ENCODE measurements at regions not wholly inside any gene's neighbourhood (a gene's known extent, or its start where the extent isn't known, plus 50 kb on each side); places are given as distances from the start of the nearest gene placed in this dataset.
A peak's percentile ranks its signal among the peaks of the same experiment; 100 is the strongest.

DNA sequence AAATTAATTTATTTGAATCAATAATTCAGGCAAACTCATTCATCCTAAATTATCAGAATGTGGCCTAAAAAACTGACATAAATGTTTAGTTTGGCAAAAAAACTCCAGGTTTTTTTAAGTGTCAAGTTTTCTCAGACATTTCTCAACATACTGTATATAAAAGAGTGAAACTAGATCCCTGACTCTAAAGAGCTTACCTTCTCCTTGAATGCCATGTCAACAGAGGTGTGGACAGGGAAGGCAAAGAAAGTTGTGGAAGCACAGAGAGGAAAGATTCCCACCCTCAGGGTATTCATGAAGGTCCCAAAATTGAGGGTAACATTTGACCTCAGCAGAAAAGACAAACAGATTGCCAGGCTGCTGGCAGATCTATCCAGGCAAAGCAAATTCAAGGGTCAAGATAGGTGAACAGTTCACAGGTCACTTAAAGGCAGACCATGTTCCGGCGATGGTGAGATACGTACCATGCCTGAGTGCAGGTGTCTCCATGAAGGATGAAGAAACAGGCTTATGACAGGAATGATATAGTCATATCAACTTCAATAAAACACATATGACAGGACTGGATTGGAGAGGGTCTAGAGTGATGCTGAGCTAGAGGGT is 1638.3 kb upstream of the ZEB2 start:
- no peak for DNase-seq

DNA sequence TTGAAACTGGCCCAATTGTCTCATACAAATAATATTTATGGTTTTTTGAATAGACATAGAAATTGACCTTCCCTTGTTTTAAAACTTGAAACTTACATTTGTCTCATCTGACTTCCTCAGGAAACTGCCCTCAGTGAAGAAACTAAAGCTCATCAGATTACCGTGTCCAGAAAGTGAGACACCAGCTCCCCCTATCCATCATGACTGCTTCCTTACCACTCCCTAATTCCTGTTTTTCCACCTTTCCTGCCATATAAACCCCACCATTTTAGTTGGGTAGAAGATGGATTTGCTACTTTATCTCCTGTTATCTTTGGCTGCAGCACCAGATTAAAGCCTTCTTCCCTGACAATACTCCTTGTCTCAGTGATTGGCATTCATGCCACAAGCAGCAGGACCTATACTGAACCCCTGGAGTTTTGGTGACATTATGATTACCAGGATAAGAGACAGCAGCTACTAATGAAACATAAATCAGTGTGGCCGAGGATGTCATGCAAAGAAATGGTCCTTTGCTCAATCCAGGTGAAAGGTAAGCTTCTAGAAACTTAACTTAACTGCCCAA is 1627.6 kb upstream of the ZEB2 start:
- no peak for DNase-seq

DNA sequence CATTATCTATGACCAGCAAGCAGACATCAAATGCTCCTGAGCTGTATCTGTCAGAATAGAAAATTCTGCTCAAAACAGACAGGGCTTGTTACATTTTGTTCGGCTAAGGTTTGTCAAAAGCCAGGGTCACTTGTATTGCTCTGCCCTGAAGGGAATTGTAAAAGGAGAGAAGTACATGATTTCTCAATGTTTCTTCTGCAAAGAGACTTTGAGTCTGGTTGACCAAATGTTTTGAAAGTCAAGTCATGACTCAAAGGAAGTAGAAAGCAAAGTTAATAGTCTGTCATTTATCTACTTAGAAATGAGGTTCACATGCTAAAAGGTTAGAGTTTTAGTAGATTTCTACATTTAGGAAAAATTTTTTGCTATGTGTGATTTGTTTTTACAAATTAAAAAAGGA is 1624.1 kb upstream of the ZEB2 start:
- DNase-seq: no peak

DNA sequence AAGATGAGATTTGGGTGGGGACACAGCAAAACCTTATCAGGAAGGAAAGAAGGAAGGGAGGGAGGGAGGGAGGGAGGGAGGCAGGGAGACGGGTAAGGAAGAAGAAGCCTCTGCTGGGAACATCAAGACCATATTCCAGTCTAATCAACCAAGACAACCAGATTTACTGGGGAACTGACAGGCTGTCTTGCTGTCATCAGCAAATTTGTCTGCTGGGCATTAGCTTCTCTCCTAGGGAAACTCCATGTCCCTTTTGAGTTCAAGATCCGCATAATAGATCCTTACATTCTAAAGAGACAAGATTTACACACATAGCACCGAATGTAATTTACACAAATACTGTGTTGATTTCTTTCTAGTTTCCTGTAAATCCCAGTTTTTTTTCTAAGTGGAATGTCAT is 1618.9 kb upstream of the ZEB2 start:
- no peak for DNase-seq

DNA sequence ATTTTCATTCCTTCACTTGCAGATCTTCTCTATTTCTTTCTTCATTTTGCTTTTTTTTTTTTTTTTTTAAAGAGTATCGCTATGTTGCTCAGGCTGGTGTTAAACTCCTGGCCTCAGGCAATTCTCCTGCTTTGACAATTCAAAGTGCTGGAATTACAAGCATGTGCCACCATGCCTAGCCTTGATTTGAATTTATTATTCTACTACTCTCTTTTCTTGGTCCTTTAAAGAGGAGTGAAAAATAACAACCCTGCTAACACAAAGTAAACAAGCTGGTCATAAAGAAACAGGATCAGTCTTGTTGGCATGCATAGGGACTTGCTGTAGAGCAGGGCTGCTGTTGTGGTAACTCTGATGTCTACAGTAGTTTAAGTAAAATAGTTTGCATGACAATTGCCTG is 1615.3 kb upstream of the ZEB2 start:
- DNase-seq: no peak

DNA sequence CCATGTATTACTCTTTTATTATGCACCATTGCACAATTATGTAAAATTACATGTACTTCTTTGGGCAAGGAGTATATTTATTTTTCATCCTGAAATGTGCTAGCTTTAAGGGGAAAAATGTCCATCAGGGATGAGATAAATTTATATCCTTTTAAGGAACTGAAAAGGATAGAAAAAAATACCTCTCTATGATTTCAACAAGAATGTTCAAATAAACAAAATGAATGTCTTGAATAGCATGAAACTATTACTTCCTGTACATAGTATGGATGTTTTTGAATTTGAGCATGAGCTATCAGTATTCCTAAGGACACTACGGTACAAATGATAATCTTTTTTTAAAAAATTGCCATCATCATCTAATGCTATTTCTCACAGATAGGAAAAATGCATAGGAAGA is 1611.9 kb upstream of the ZEB2 start:
- no peak for DNase-seq

DNA sequence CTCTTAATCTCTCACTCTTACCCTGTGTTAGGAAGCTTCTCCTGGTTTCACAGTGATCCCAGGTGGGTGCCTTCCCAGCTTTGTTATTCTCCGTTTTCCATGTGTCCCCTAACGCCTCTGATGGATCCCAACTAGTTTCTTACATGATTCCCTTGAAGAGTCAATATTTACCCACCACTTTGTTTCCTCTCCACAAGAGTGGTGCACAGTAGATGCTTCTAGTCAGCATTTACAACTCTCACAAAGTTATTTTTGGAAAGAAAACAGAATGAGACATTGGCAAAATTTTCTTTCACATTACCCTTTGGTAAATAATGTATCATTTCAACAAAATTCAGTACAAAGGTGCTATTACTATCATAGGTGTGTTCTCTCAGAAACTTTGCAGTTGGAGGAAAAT is 1611.1 kb upstream of the ZEB2 start:
- DNase-seq: no peak

DNA sequence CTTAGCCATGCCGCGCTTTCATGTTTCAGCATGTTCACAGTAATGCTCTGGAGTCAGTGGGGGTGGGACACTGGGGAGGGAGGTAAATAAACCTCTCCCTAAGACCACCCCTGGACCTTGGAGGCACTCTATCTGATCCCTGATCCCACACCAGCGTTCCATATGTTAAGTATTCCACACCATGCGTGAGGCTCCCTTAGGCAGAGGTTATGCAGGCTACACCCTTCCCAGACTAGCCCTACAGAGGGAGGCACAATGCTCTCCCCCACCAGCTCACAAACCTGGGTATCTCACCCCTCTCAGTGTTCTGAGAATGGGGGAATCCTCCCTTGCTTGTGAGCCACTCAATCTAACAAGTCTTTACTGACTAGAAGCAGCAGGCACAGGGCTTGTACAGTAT is 1610.4 kb upstream of the ZEB2 start:
- DNase-seq: no peak

DNA sequence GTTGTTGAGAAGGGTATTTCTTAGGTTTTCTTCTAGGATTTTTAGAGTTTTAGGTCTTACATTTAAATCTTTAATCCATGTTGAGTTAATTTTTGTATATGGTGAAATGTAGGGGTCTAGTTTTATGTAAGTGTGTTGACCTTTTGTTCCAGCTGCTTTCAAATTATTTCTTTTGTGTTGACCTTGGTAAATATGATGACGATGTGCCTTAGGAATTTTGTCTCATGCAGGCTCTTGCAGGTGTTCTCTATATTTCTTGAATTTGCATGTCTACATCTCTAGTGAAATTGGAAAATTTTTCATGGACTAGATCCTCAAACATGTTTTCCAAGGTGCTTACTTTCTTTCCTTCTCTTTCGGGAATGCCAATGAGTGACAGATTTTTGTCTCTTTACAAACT is 1609.3 kb upstream of the ZEB2 start:
- DNase-seq: no peak

DNA sequence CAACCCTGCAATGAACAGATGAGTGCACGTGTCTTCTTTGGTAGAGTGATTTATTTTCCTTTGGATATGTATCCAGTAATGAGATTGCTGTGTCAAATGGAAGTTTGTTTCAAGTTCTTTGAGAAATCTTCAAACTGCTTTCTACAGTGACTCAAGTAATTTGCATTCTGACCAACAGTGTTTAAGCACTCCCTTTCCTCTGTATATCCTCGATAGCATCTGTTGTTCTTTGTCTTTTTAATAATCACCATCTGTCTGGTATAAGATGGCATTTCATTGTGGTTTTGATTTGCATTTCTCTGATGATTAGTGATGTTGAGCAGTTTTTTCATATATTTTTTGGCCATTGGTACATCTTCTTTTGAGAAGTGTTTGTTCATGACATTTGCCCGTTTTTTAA is 1608.3 kb upstream of the ZEB2 start:
- peak; percentile 51 for DNase-seq

DNA sequence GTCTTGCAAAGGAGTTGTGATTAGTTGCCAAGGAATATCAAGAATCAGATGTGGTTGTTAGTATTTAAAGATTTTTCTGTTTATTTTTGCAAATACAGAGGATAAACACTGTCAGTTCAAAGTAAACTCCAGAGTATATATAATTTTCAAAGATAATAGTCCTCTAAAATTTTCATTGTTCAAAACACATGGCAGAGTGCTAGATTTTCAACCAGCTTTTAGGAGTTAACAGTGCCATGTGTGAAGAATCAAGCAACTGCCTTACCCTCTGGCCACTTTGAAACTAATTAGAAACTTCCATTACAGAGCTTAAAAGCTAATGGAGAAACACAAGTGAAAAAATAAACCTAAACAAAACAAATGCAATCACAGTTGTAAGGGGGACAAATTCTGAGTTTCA is 1605.6 kb upstream of the ZEB2 start:
- DNase-seq: no peak

DNA sequence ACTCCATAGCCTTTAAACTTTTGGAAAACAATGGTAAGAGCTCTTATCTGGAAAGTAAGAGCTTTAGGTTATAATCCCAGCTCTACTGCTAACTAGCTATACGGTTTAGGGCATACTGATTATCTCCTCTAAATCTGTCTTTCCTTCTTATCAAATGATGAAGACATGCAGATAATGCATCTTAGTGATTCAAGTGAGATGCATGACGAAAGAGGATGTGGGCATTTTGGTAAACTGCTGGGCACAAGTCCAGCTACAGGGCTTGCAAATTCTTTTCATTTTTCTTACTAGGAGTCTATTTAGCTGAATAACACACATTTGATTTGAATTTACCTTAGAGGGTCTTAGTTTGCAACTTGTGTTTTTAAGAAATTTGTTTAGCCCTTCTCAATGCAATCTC is 1604.8 kb upstream of the ZEB2 start:
- no peak for DNase-seq

DNA sequence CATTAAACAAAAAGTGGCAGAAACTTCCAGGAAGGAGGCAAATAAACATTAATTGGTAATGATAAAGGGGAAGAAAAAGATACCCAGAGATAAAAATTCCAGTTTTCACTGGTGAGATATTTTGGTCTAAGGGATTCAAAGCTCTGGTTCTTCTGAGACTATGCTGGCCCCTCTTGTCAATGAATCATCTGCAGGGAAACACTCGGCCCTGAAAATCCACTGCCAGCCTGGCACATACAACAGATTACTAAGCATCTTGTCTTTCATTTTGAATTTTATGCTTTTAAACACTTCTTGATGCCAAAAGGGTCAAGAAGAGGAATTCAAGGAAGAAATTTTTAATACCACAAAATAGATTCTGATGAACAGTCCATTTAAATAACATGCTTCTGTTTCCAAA is 1603.8 kb upstream of the ZEB2 start:
- DNase-seq: no peak

DNA sequence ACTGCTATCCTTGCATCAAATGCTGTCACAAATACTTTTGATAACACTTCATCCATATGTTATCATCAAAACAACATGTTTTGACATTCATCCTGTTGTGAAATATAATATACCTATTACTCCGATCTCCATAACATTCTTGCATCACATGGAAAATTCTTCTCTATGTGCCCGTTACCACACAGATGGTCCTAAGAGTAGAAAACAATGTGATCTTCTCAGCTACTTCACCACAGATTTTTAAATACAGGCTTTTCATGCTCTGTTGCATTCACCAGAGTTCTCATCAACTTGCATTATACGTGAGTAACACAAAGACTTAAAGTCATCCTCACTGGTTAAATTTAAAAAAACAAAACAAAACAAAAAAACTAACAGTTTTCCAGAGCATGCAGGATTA is 1603.3 kb upstream of the ZEB2 start:
- DNase-seq: no peak

DNA sequence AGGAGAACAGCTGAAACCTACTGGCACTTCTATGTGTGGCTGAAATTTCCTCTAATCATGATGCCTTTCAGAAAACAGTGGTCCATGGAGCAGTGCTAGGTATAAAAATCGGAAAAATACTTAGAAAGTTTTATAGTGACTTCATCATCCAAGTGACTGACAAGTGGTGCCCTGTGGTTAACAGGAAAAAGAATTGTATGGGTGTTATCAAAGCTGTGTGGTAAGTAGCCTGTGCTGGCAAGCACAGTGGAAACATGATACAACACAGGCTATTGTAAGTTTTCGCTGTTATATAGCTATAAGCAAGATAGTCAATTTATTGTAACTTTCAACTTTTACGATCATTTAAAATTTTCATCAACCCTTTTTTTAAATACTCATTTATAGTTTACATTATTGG is 1599.7 kb upstream of the ZEB2 start:
- DNase-seq: no peak

DNA sequence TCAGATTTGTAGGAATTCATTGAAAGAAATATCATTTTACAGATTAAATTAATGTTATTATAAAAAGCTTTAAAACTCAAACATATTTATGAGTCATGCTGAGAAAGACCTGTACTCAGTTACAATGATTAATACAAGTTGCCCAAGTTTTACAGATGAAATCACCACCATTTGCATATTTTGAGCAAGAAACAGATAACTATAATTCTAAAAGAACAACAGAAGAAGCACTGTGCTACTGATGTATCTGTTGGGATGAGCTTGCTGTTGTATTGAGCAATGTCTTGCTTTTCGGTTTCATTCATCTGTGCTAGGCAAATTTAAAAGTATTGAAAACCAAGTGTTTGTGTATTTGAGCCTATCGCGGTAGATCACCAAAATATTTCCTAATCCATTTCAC is 1589.1 kb upstream of the ZEB2 start:
- no peak for DNase-seq

DNA sequence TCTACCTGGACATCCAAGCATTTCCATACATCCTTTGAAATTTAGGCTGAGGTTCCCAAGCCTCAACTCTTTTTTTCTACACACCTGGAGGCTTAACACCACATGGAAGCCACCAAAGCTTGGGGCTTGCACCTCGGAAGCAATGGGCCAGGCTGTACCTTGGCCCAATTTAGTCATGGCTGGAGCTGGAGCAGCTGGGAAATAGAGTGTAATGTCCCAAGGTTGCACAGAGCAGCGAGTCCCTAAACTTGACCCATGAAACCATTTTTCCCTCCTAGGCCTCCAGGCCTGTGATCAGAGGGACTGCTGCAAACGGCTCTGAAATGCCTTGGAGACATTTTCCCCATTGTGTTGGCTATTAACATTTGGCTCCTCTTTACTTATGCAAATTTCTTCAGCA is 1574.3 kb upstream of the ZEB2 start:
- no peak for DNase-seq

DNA sequence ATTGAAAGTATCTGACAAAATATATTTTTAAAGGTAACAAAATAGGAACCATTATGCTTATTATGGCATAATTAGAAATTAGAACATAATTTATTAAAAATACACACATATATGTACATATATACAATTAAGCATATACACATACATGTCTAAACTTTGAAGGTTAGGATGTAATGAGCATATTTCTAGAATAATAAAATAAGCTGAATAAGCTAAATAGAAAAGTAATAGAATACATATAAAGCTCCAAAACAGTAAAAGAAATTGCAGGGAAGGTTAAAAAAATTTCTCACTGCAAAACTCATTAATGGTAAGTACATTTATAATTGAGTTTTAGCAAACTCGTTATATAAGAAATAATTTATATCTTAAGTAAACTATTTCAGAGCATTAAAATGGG is 1561.5 kb upstream of the ZEB2 start:
- DNase-seq: no peak

DNA sequence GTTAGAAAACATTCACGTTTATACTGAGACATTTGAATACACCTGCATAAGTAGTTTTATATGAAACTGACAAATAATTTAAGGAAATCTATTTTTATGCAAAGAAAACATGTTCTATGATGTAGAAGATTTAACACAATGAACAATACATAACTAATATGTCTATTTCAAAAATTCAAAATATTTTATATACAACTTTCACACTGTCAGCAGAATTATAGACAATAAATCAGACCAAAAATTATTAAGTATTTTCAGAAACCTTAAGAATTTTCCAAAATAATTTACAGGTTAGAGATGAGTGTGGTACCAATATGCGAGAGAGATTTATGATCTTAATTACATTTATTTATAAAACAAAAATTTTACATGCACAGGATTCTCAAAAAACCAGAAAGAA is 1561.0 kb upstream of the ZEB2 start:
- DNase-seq: no peak

DNA sequence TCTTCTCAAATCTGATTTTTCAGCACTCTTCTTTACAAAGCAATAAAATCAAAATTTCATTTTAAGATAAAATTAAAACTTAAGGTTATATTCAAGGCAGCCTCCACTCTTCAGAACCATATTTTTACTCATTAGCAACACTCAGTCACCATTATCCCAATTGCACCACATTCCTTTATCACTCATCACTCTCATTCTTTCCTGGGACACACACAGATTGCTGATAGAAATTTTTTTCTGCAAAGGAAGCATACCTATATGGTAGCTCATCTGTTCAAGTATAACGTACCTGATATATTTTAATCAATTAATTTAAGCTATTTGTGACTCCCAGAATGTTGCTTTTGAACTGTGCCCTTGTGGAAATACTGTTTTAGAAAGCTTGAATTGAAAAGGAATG is 1559.3 kb upstream of the ZEB2 start:
- DNase-seq: no peak

DNA sequence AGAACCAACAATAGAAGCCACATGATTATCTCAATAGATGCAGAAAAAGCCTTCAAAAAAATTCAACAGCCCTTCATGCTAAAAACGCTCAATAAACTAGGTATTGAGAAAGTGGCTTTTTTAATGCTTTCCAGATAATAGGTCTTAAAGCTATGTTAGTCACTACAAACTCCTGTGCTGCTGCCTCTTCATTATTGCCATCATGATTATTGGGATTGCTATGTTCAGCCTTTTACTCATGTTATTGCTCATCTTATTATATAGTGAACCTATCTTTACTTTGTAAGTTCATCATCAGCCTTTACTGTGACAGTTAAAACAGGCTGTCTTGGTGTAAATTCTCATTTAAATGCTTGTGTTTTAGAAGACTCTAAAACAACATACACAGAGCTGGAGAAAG is 1557.2 kb upstream of the ZEB2 start:
- no peak for DNase-seq

DNA sequence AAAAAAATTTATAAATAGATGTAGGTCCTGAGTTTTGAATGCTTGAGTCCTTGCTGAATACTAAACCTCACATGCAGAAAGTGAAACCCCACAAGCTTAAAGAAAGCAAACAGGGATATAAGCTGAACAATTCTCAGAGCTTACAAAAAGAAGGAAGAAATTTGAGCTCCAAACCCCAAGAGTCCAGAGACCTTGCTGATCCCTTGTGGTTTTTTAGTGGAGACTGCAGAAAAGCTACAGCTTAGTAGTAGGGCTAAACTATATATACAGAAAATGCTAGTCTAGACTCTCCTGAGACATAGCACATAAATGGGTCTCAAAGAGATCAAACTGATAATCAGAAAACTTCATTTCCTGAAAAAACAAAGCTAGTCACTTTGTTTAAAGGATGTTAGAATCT is 1548.1 kb upstream of the ZEB2 start:
- DNase-seq: no peak

DNA sequence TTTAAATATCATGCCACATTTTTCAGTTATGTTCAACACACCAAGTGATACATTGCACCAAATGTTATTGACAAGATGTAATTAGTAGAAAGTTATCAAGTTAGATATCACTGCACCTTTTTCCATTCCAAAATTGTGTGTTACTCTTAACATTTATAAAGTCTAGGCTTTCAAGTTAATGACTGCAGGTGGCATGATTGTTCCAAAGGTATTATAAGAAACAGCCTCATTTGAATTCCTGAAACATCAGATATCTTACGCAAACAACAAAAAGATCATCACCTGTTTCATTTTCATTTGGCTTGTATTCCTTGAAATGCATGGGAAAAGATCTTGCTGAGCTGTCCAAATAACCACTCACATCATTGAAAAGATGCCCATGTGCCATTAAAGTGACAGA is 1528.2 kb upstream of the ZEB2 start:
- no peak for DNase-seq

DNA sequence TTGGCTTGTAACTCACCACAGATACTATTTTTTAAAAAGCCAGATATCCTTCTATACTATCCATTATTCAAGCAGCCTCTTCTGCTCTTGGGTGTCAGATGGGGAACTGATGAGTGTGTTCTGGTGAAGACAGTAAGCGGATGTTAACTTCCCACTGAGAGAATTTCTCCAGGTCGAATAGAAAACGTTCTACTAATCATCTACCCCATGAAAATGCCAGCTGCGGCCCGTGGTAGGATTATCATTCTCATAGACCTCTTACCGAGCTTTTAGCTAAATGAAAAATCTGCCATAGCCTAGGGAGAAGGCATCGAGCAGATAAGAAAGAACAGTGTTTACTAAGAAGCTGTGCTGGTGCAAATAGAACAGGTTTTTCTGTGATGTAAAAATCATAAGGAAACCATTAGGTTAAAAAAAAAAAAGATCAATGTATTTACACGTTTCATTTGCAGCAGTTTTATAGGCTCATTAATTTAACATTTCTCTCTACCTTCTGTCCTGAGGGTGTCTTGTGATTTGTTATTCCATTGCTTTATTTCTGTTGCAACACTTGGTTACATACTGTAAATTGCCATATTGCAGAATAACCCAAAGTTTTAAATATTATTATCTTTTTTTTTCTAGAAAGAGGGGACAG is 1521.5 kb upstream of the ZEB2 start:
- DNase-seq: peak; percentile 83

DNA sequence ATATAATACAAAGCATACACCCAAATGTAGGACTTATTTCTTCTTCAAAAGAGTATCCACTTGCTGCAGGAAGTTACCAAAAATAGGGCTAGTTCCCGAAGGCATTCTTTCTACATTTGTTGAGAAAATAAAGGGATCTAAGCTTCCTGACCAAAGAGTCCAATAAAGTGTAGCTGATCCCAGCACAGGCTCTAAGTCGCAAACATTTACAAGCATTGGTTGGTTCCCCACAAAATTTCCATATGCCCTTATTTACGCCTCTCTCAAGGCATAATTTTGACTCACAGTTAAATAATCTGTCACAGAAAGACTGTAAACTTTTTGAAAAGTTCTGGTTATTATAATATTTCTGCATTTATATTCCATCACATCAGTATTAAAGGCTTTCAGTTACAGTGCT is 1520.1 kb upstream of the ZEB2 start:
- DNase-seq: no peak

Data from NCI-H524 treated with DMSO at 0.1 percent for 48 hours (cell line).